ENCODE measurements at regions not wholly inside any gene's neighbourhood (a gene's known extent, or its start where the extent isn't known, plus 50 kb on each side); places are given as distances from the start of the nearest gene placed in this dataset.

DNA sequence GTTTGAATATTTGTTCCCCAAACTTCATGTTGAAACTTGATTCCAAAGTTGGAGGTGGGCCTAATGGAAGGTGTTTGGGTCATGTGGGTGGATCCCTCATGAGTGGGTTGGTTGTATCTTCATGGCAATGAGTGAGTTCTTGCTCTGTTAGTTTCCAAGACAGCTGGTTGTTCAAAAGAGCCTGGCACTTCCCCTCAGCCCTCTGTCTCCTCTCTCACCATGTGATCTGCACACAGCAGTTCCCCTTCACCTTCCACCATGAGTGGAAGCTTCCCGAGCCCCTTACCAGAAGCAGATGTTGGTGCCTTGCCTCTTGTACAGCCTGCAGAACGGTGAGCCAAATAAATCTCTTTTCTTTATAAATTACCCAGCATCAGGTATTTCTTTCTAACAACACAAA is 327.1 kb upstream of the SLCO3A1 start:
- no peaks in the 10 kb centered on the region for H3K79me2 ChIP-seq (ENCODE audit: insufficient read depth, low read length)
- ChIA-PET CTCF (ENCODE audit: low intra/inter-chr PET ratio, low total read pairs) (no interaction called here), POLR2A (no interaction called here)
- H3K36me3 ChIP-seq (replicated peaks in 1 of 2; ENCODE audit: control insufficient read depth in 1 of 2, insufficient read depth in 2 of 2, low read length in 2 of 2): no peaks in the 10 kb centered on the region
- in situ Hi-C loops (cut with HindIII; ENCODE audit: extremely low pct_ligation_motif_present, low pct_unique_long_range_greater_than_20kb): no loop called here
- H3K27ac ChIP-seq (ENCODE audit: extremely low read length, insufficient read depth, low read length): no peak overlapping the region
- no peaks in the 10 kb centered on the region for H3K4me1 ChIP-seq (ENCODE audit: insufficient read depth, low read length)
- no TSS peak for BruUV-seq (replicated peaks)
- no peaks in the 10 kb centered on the region for H4K20me1 ChIP-seq (ENCODE audit: insufficient read depth, low read length)
- FAIRE-seq (no peak), ATAC-seq (no peak), DNase-seq (ENCODE audit: low spot score) (no peak)
- H3K9me3 ChIP-seq (ENCODE audit: low read length): no peaks in the 10 kb centered on the region
- TF ChIP-seq, protein P1, sequence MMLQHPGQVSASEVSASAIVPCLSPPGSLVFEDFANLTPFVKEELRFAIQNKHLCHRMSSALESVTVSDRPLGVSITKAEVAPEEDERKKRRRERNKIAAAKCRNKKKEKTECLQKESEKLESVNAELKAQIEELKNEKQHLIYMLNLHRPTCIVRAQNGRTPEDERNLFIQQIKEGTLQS (CRISPR knock-in tag; IDR thresholded peaks at IDR 0.05): no peak
- TF ChIP-seq CBX1 (IDR thresholded peaks at IDR 0.05; ENCODE audit: low read depth) (no peak), ZNF709 (CRISPR knock-in tag; IDR thresholded peaks at IDR 0.05) (no peak), ZSCAN30 (CRISPR knock-in tag; IDR thresholded peaks at IDR 0.05) (no peak), MYC (CRISPR knock-in tag; IDR thresholded peaks at IDR 0.05; ENCODE audit: borderline replicate concordance) (no peak), HOXA9 (CRISPR knock-in tag; IDR thresholded peaks at IDR 0.05; ENCODE audit: borderline replicate concordance) (no peak), MBNL3 (CRISPR knock-in tag; conservative IDR thresholded peaks at IDR 0.05) (no peak), ISX (CRISPR knock-in tag; conservative IDR thresholded peaks at IDR 0.05) (no peak), RBM22 (optimal IDR thresholded peaks at IDR 0.05; ENCODE audit: low read length) (no peak), RXRA (CRISPR knock-in tag; IDR thresholded peaks at IDR 0.05) (no peak), ZFY (CRISPR knock-in tag; IDR thresholded peaks at IDR 0.05) (no peak), GZF1 (CRISPR knock-in tag; IDR thresholded peaks at IDR 0.05) (no peak), ZNF556 (CRISPR knock-in tag; IDR thresholded peaks at IDR 0.05; ENCODE audit: borderline replicate concordance) (no peak), IKZF1 (IDR thresholded peaks at IDR 0.05) (no peak)
- TF ChIP-seq, protein P2, sequence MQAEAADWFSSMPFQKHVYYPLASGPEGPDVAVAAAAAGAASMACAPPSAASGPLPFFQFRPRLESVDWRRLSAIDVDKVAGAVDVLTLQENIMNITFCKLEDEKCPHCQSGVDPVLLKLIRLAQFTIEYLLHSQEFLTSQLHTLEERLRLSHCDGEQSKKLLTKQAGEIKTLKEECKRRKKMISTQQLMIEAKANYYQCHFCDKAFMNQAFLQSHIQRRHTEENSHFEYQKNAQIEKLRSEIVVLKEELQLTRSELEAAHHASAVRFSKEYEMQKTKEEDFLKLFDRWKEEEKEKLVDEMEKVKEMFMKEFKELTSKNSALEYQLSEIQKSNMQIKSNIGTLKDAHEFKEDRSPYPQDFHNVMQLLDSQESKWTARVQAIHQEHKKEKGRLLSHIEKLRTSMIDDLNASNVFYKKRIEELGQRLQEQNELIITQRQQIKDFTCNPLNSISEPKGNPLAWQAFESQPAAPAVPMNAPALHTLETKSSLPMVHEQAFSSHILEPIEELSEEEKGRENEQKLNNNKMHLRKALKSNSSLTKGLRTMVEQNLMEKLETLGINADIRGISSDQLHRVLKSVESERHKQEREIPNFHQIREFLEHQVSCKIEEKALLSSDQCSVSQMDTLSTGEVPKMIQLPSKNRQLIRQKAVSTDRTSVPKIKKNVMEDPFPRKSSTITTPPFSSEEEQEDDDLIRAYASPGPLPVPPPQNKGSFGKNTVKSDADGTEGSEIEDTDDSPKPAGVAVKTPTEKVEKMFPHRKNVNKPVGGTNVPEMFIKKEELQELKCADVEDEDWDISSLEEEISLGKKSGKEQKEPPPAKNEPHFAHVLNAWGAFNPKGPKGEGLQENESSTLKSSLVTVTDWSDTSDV (CRISPR knock-in tag; IDR thresholded peaks at IDR 0.05): no peak
- TF ChIP-seq, protein P3, sequence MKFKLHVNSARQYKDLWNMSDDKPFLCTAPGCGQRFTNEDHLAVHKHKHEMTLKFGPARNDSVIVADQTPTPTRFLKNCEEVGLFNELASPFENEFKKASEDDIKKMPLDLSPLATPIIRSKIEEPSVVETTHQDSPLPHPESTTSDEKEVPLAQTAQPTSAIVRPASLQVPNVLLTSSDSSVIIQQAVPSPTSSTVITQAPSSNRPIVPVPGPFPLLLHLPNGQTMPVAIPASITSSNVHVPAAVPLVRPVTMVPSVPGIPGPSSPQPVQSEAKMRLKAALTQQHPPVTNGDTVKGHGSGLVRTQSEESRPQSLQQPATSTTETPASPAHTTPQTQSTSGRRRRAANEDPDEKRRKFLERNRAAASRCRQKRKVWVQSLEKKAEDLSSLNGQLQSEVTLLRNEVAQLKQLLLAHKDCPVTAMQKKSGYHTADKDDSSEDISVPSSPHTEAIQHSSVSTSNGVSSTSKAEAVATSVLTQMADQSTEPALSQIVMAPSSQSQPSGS (CRISPR knock-in tag; IDR thresholded peaks at IDR 0.05): no peak
- TF ChIP-seq, protein P4, sequence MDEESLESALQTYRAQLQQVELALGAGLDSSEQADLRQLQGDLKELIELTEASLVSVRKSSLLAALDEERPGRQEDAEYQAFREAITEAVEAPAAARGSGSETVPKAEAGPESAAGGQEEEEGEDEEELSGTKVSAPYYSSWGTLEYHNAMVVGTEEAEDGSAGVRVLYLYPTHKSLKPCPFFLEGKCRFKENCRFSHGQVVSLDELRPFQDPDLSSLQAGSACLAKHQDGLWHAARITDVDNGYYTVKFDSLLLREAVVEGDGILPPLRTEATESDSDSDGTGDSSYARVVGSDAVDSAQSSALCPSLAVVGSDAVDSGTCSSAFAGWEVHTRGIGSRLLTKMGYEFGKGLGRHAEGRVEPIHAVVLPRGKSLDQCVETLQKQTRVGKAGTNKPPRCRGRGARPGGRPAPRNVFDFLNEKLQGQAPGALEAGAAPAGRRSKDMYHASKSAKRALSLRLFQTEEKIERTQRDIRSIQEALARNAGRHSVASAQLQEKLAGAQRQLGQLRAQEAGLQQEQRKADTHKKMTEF (CRISPR knock-in tag; IDR thresholded peaks at IDR 0.05): no peak
- no peak overlapping the region for H2AFZ ChIP-seq (ENCODE audit: low read length)
- no peak overlapping the region for H3K9ac ChIP-seq (ENCODE audit: insufficient read depth, low read depth, low read length)
- no peaks in the 10 kb centered on the region; a peak in 1 of 5 replicates for H3K27me3 ChIP-seq (ENCODE audit: control insufficient read depth in 1 of 2, insufficient read depth in 2 of 2, low read length in 2 of 2)
- no peak overlapping the region for H3K4me2 ChIP-seq (ENCODE audit: low read depth, low read length)
- intact Hi-C loops (cut with micrococcal nuclease; ENCODE audit: unreplicated experiment): no loop called here
- WGBS (ENCODE audit: low lambda C conversion rate): 5% methylated on average over 2 of the region's 2 CpGs
- no peak overlapping the region for H3K4me3 ChIP-seq (replicated peaks in 1 of 3; ENCODE audit: insufficient read depth in 1 of 3, low read depth in 2 of 3, low read length in 3 of 3)

Data from HepG2 (cell line).